HEK293T (cell line): ENCODE measurements at regions not wholly inside any gene's neighbourhood (a gene's known extent, or its start where the extent isn't known, plus 50 kb on each side); places are given as distances from the start of the nearest gene placed in this dataset.

Experiments
- ARNT ChIP-seq: fragments of 450-650 bp; IDR thresholded peaks from 2 replicates; pipeline ENCODE4 v1.6.1; 2017; ENCODE audit warnings: mild to moderate bottlenecking
- CTBP1 ChIP-seq: fragments of 450-650 bp; IDR thresholded peaks from 2 replicates; pipeline ENCODE4 v1.6.1; 2016; ENCODE audit warnings: borderline replicate concordance
- ELF4 ChIP-seq: fragments of 450-650 bp; IDR thresholded peaks from 2 replicates; pipeline ENCODE4 v1.6.1; 2017; ENCODE audit warnings: antibody characterized with exemption
- FOXK2 ChIP-seq: fragments of 450-650 bp; IDR thresholded peaks from 2 replicates; pipeline ENCODE4 v1.6.1; 2016; ENCODE audit warnings: mild to moderate bottlenecking
- FOXM1 ChIP-seq: fragments of 450-650 bp; IDR thresholded peaks from 2 replicates; pipeline ENCODE4 v1.6.1; 2017; ENCODE audit warnings: mild to moderate bottlenecking, borderline replicate concordance
- HDGF ChIP-seq: fragments of 450-650 bp; IDR thresholded peaks from 2 replicates; pipeline ENCODE4 v1.6.1; 2017; ENCODE audit warnings: antibody characterized with exemption, borderline replicate concordance
- SP1 ChIP-seq: fragments of 450-650 bp; IDR thresholded peaks from 2 replicates; pipeline ENCODE4 v1.6.1; 2017
- SUZ12 ChIP-seq: fragments of 450-650 bp; IDR thresholded peaks from 2 replicates; pipeline ENCODE4 v1.6.1; 2016; ENCODE audit warnings: mild to moderate bottlenecking
- TARDBP ChIP-seq: fragments of 450-650 bp; IDR thresholded peaks from 2 replicates; pipeline ENCODE4 v1.6.1; 2016
- ZNF384 ChIP-seq: fragments of 450-650 bp; IDR thresholded peaks from 2 replicates; pipeline ENCODE4 v1.6.1; 2016
- TF ChIP-seq, protein P1 (sequence below): fragments of 450-650 bp; IDR thresholded peaks from 2 replicates; pipeline ENCODE4 v1.6.1; 2016

DNA sequence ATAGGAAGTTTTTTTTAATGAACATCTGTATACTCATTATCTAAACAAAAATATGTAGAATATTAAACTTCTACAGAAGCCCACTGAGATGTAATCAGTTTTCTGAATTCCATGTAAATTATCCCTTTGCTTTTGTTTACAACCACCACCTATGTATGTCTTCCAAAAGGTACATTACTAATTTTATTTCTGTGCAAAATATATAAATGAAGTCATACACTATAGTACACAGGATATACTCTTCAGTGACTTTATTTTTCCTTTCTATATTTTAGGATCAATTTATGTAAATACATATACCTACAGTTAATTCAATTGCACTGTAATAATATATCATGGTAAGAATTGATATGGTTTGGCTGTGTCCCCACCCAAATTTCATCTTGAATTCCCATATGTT lies 1236.9 kb downstream of the DNAJB9 start:
- no peak for TF ChIP-seq SP1
- TF ChIP-seq TARDBP: no peak
- TF ChIP-seq FOXK2: no peak
- no peak for TF ChIP-seq ARNT
- TF ChIP-seq FOXM1: no peak
- TF ChIP-seq CTBP1: no peak
- TF ChIP-seq, protein P1, sequence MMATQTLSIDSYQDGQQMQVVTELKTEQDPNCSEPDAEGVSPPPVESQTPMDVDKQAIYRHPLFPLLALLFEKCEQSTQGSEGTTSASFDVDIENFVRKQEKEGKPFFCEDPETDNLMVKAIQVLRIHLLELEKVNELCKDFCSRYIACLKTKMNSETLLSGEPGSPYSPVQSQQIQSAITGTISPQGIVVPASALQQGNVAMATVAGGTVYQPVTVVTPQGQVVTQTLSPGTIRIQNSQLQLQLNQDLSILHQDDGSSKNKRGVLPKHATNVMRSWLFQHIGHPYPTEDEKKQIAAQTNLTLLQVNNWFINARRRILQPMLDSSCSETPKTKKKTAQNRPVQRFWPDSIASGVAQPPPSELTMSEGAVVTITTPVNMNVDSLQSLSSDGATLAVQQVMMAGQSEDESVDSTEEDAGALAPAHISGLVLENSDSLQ: no peak
- TF ChIP-seq ZNF384: no peak
- TF ChIP-seq ELF4: no peak
- TF ChIP-seq HDGF: no peak
- TF ChIP-seq SUZ12: no peak
